ENCODE measurements at regions not wholly inside any gene's neighbourhood (a gene's known extent, or its start where the extent isn't known, plus 50 kb on each side); places are given as distances from the start of the nearest gene placed in this dataset.

- no peak for DNase-seq
Measured at GRCh38 chr2:147792966-147793617, 51.7 kb upstream of the ACVR2A start.

GRCh38 chr2:147790580-147790979 is 54.2 kb upstream of the ACVR2A start:
- DNase-seq = no peak

- DNase-seq = no peak
Measured at GRCh38 chr2:147789720-147790119, 55.1 kb upstream of the ACVR2A start.

- DNase-seq = no peak
Measured at GRCh38 chr2:147789287-147789686, 55.5 kb upstream of the ACVR2A start.

GRCh38 chr2:147782141-147782930 is 62.5 kb upstream of the ACVR2A start:
- no peak for DNase-seq

- DNase-seq = no peak
Measured at GRCh38 chr2:147779440-147779839, 65.4 kb upstream of the ACVR2A start.

- no peak for DNase-seq
Measured at GRCh38 chr2:147777394-147777793, 67.4 kb upstream of the ACVR2A start.

- no peak for DNase-seq
Measured at GRCh38 chr2:147774805-147775204, 70.0 kb upstream of the ACVR2A start.

GRCh38 chr2:147773479-147773878 is 71.3 kb upstream of the ACVR2A start:
- DNase-seq = no peak

GRCh38 chr2:147772781-147773180 is 72.0 kb upstream of the ACVR2A start:
- no peak for DNase-seq

GRCh38 chr2:147763861-147764260 is 81.0 kb upstream of the ACVR2A start:
- DNase-seq = no peak

- DNase-seq = no peak
Measured at GRCh38 chr2:147760984-147761383, 83.8 kb upstream of the ACVR2A start.

GRCh38 chr2:147759536-147759935 is 85.3 kb upstream of the ACVR2A start:
- DNase-seq = no peak

GRCh38 chr2:147758821-147759220 is 86.0 kb upstream of the ACVR2A start:
- no peak for DNase-seq

- DNase-seq = no peak
Measured at GRCh38 chr2:147756069-147756468, 88.8 kb upstream of the ACVR2A start.

- no peak for DNase-seq
Measured at GRCh38 chr2:147740211-147740927, 104.5 kb upstream of the ACVR2A start.

- DNase-seq = no peak
Measured at GRCh38 chr2:147739508-147739907, 105.3 kb upstream of the ACVR2A start.

- no peak for DNase-seq
Measured at GRCh38 chr2:147718831-147719230, 126.0 kb upstream of the ACVR2A start.

GRCh38 chr2:147716906-147717305 is 127.9 kb upstream of the ACVR2A start:
- no peak for DNase-seq

- no peak for DNase-seq
Measured at GRCh38 chr2:147715807-147716206, 129.0 kb upstream of the ACVR2A start.

GRCh38 chr2:147714582-147714981 is 130.2 kb upstream of the ACVR2A start:
- no peak for DNase-seq

GRCh38 chr2:147713349-147713748 is 131.5 kb upstream of the ACVR2A start:
- no peak for DNase-seq

- DNase-seq = no peak
Measured at GRCh38 chr2:147712051-147712450, 132.8 kb upstream of the ACVR2A start.

GRCh38 chr2:147711031-147711430 is 133.8 kb upstream of the ACVR2A start:
- DNase-seq = no peak
